Activated CD4-positive, alpha-beta T cell treated with anti-CD3 and anti-CD28 coated beads, Interleukin-2, amount 50 U/mL, for 24 hours (primary cell): ENCODE measurements at regions not wholly inside any gene's neighbourhood (a gene's known extent, or its start where the extent isn't known, plus 50 kb on each side); places are given as distances from the start of the nearest gene placed in this dataset.

Experiments
- DNase-seq, 2 donors: peaks; one replicate each; pipeline ENCODE4 v3.0.0-alpha.2; 2020; ENCODE audit warnings: low read depth in 1 of 2, low spot score in 1 of 2

- DNase-seq: no peak
These were observed 58.7 kb upstream of the ANTXRL start for GRCh38 chr10:46227936-46228562.

GRCh38 chr10:46228563-46229071 is 58.2 kb upstream of the ANTXRL start:
- peak; percentile 43 to 65 for DNase-seq

GRCh38 chr10:46229144-46229563 is 57.6 kb upstream of the ANTXRL start:
- peak in 1 of 2 donors; percentile 0 for DNase-seq

- no peak for DNase-seq
These were observed 56.2 kb upstream of the ANTXRL start for GRCh38 chr10:46230615-46231014.

- no peak for DNase-seq
These were observed 55.7 kb upstream of the ANTXRL start for GRCh38 chr10:46231087-46231486.

GRCh38 chr10:46232084-46232483 is 54.7 kb upstream of the ANTXRL start:
- no peak for DNase-seq

- DNase-seq: no peak
These were observed 54.1 kb upstream of the ANTXRL start for GRCh38 chr10:46232666-46233065.

- no peak for DNase-seq
These were observed 53.6 kb upstream of the ANTXRL start for GRCh38 chr10:46233181-46233580.

- peak in 1 of 2 donors; percentile 0 for DNase-seq
These were observed 52.8 kb upstream of the ANTXRL start for GRCh38 chr10:46234026-46234425.

- no peak for DNase-seq
These were observed 52.3 kb upstream of the ANTXRL start for GRCh38 chr10:46234431-46235060.

GRCh38 chr10:46235705-46236545 is 50.9 kb upstream of the ANTXRL start:
- DNase-seq: no peak

GRCh38 chr10:46236546-46236887 is 50.3 kb upstream of the ANTXRL start:
- no peak for DNase-seq

- no peak for DNase-seq
These were observed 49.7 kb upstream of the ANTXRL start for GRCh38 chr10:46236941-46237681.
